GM12865 (cell line): ENCODE measurements at regions not wholly inside any gene's neighbourhood (a gene's known extent, or its start where the extent isn't known, plus 50 kb on each side); places are given as distances from the start of the nearest gene placed in this dataset.
"Not testable (repeated sequence)": the region's sequence is repeated elsewhere in the genome, so short reads cannot be mapped to it uniquely, and the experiment has no call there.

Experiments used
- DNase-seq: peaks from one replicate; pipeline ENCODE4 v3.0.0; 2010; ENCODE audit warnings: low read depth
- H3K4me3 ChIP-seq: 2 replicates; pipeline ENCODE4 v1.5.1; 2011; ENCODE audit warnings: mild to moderate bottlenecking, low read depth, low read length, control low read depth
- TF ChIP-seq, protein P1 (sequence below): IDR thresholded peaks from 2 replicates; pipeline ENCODE4 v1.5.1; 2011; ENCODE audit warnings: low read length, control low read depth, low read depth, inconsistent platforms; ENCODE audit not compliant: insufficient read depth; ENCODE audit errors: missing control alignments

DNA sequence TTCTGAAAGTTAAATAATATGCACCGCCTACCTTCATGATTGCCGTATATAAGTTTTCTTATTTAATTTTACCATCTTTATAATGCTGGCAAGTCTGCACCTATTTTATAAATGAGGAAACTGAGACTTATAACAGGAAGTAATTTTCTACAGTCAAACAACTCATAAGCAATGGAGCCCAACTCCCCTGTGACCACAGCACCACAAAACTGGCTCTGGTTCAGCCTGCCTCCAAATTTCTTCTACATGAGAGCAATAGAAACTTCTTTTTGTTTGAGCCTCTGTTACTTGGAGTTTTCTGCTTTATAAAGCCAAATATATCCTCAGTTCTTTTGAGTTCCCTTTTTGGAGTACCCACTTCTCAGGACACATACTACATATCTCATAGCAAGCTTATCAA, 131.1 kb upstream of the HSF2 start:
- no peak overlapping the region for H3K4me3 ChIP-seq
- no peak for DNase-seq
- TF ChIP-seq, protein P1, sequence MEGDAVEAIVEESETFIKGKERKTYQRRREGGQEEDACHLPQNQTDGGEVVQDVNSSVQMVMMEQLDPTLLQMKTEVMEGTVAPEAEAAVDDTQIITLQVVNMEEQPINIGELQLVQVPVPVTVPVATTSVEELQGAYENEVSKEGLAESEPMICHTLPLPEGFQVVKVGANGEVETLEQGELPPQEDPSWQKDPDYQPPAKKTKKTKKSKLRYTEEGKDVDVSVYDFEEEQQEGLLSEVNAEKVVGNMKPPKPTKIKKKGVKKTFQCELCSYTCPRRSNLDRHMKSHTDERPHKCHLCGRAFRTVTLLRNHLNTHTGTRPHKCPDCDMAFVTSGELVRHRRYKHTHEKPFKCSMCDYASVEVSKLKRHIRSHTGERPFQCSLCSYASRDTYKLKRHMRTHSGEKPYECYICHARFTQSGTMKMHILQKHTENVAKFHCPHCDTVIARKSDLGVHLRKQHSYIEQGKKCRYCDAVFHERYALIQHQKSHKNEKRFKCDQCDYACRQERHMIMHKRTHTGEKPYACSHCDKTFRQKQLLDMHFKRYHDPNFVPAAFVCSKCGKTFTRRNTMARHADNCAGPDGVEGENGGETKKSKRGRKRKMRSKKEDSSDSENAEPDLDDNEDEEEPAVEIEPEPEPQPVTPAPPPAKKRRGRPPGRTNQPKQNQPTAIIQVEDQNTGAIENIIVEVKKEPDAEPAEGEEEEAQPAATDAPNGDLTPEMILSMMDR = no peak

DNA sequence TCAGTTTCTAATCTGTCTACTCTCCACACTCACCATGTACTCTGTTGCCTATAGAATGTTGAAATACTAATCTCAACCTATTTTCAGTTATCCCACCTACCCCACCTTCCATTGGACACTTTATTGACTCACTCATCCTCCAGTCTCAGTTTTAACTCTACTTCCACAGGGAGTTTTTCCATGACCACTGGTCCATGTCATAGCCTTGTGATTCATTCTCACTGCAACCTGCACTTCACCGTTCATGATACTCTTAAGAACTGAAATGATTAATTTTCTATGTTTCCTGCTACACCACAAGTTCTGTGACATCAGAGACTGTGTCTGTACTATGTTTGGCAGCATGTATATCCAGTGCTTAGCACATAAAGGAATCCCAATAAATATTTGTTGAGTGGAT, 122.8 kb upstream of the HSF2 start:
- no peak overlapping the region for H3K4me3 ChIP-seq
- DNase-seq = no peak
- TF ChIP-seq, protein P1 = no peak

- not testable (repeated sequence) for DNase-seq, H3K4me3 ChIP-seq
Measured at GRCh38 chr6:122280105-122281021, 119.1 kb upstream of the HSF2 start.

DNA sequence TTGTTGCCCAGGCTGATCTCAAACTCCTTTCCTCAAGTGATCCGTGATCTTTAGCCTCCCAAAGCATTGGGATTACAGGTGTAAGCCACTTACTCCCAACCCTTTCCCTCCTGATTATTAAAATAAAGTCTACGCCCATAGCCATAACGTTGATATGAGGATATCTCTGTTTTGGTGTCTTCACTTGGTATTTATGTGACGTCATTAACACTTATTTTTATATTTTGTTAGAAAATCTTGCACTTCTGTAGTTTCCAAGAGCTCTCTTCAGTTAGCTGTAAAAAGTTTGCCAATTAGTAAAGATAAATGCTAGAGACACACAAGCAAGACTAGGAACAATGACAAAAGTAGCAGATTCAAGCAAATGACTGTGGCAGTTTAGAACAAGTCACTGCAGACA, 115.6 kb upstream of the HSF2 start:
- H3K4me3 ChIP-seq = no peak overlapping the region
- TF ChIP-seq, protein P1 = no peak
- no peak for DNase-seq

- no peak overlapping the region for H3K4me3 ChIP-seq
- TF ChIP-seq, protein P1 = no peak
- DNase-seq = no peak
Measured at GRCh38 chr6:122284848-122285247, 114.6 kb upstream of the HSF2 start.

GRCh38 chr6:122285292-122285913, 114.0 kb upstream of the HSF2 start:
- TF ChIP-seq, protein P1 = no peak
- DNase-seq = no peak
- no peak overlapping the region for H3K4me3 ChIP-seq

- no peak overlapping the region for H3K4me3 ChIP-seq
- no peak for DNase-seq
- TF ChIP-seq, protein P1 = no peak
Measured at GRCh38 chr6:122286512-122286911, 112.9 kb upstream of the HSF2 start.
